WERI-Rb-1 (cell line): ENCODE measurements at regions not wholly inside any gene's neighbourhood (a gene's known extent, or its start where the extent isn't known, plus 50 kb on each side); places are given as distances from the start of the nearest gene placed in this dataset.
"Not testable (repeated sequence)": the region's sequence is repeated elsewhere in the genome, so short reads cannot be mapped to it uniquely, and the experiment has no call there.

ENCODE experiments used
- DNase-seq: peaks from one replicate; pipeline ENCODE4 v3.0.0-alpha.2; 2020
- H3K27ac ChIP-seq: fragments of 250-450 bp; sonication (Bioruptor Pico); 2 replicates; pipeline ENCODE4 v1.5.1; 2020; ENCODE audit warnings: mild to moderate bottlenecking, moderate library complexity
- H3K27me3 ChIP-seq: fragments of 250-450 bp; sonication (Bioruptor Pico); 2 replicates; pipeline ENCODE4 v1.5.1; 2021; ENCODE audit warnings: mild to moderate bottlenecking, low read depth, moderate library complexity; ENCODE audit not compliant: insufficient read depth, severe bottlenecking
- H3K36me3 ChIP-seq: fragments of 250-450 bp; sonication (Bioruptor Pico); 2 replicates; pipeline ENCODE4 v1.5.1; 2020; ENCODE audit warnings: mild to moderate bottlenecking, moderate library complexity
- H3K4me3 ChIP-seq: 2 replicates; pipeline ENCODE4 v1.5.1; 2011; ENCODE audit warnings: low read depth, mild to moderate bottlenecking, control low read depth, low read length
- H3K9me3 ChIP-seq: fragments of 250-450 bp; sonication (Bioruptor Pico); 2 replicates; pipeline ENCODE4 v1.5.1; 2021; ENCODE audit warnings: mild to moderate bottlenecking, moderate library complexity; ENCODE audit not compliant: severe bottlenecking
- CTCF ChIP-seq: IDR thresholded peaks from 2 replicates; pipeline ENCODE4 v1.5.1; 2011; ENCODE audit warnings: low read depth, mild to moderate bottlenecking, control low read depth, inconsistent platforms, low read length

- no peak for DNase-seq
- TF ChIP-seq CTCF, result no peak
- Histone ChIP-seq H3K27ac (no peak overlapping the region), H3K36me3 (no peaks in the 10 kb centered on the region), H3K27me3 (no peaks in the 10 kb centered on the region), H3K9me3 (no peaks in the 10 kb centered on the region), H3K4me3 (no peak overlapping the region)
Measured at GRCh38 chr18:60067426-60068210, 167.8 kb downstream of the PMAIP1 start.

- no peak overlapping the region for H3K27ac ChIP-seq
- TF ChIP-seq CTCF, result no peak
Measured at GRCh38 chr18:60066219-60066975, 166.6 kb downstream of the PMAIP1 start.

GRCh38 chr18:60064271-60064670, 164.5 kb downstream of the PMAIP1 start:
- Histone ChIP-seq H3K9me3 (no peaks in the 10 kb centered on the region), H3K4me3 (no peak overlapping the region), H3K36me3 (no peaks in the 10 kb centered on the region), H3K27ac (no peak overlapping the region), H3K27me3 (no peaks in the 10 kb centered on the region)
- no peak for TF ChIP-seq CTCF
- no peak for DNase-seq

More at GRCh38 chr18:60066219-60066975, 166.6 kb downstream of the PMAIP1 start:
- Histone ChIP-seq H3K9me3 (no peaks in the 10 kb centered on the region), H3K27me3 (no peaks in the 10 kb centered on the region), H3K4me3 (no peak overlapping the region), H3K36me3 (no peaks in the 10 kb centered on the region)
- no peak for DNase-seq

GRCh38 chr18:60062831-60063230, 163.0 kb downstream of the PMAIP1 start:
- not testable (repeated sequence) for H3K27me3 ChIP-seq, H3K27ac ChIP-seq

GRCh38 chr18:60062396-60062795, 162.6 kb downstream of the PMAIP1 start:
- Histone ChIP-seq H3K27me3 (no peaks in the 10 kb centered on the region), H3K9me3 (no peaks in the 10 kb centered on the region)
- no peak for DNase-seq

More at GRCh38 chr18:60062831-60063230, 163.0 kb downstream of the PMAIP1 start:
- H3K9me3 ChIP-seq, H3K4me3 ChIP-seq, H3K36me3 ChIP-seq, DNase-seq: not testable (repeated sequence)

More at GRCh38 chr18:60062396-60062795, 162.6 kb downstream of the PMAIP1 start:
- Histone ChIP-seq H3K4me3 (no peak overlapping the region), H3K36me3 (no peaks in the 10 kb centered on the region), H3K27ac (no peak overlapping the region)
- no peak for TF ChIP-seq CTCF
